IMR-90 (cell line): ENCODE measurements at regions not wholly inside any gene's neighbourhood (a gene's known extent, or its start where the extent isn't known, plus 50 kb on each side); places are given as distances from the start of the nearest gene placed in this dataset.

Experiments used
- ATAC-seq: fragments of 200-7000 bp; cut with Tn5 transposase; 2 replicates; pipeline ENCODE4 v1.9.1; 2020; ENCODE audit warnings: low read depth, mild to moderate bottlenecking, moderate library complexity
- BruUV-seq: library from RNA; stranded (reverse); fragments of 400-500 nt; replicated peaks from 2 replicates; lab custom pipeline; 2021; lab: Mats Ljungman, UMichigan
- CTCF ChIA-PET: fragments of 300-600 bp; formaldehyde crosslinking; extraction: SDS; loops from one replicate; lab custom pipeline; 2021; ENCODE audit warnings: antibody characterized with exemption; lab: Yijun Ruan, JAX
- POLR2A ChIA-PET: fragments of 300-600 bp; sonication (Branson Sonifier 250); formaldehyde crosslinking; loops from one replicate; lab custom pipeline; 2022; ENCODE audit warnings: antibody characterized with exemption; ENCODE audit not compliant: unreplicated experiment; lab: Charles Lee
- DNase-seq: peaks from one replicate; pipeline ENCODE4 v3.0.0; 2013
- H2AFZ ChIP-seq: replicated peaks from 2 replicates; pipeline ENCODE3; 2013; ENCODE audit warnings: low read length, mild to moderate bottlenecking; ENCODE audit not compliant: poor library complexity
- H2AK5ac ChIP-seq: 2 replicates; pipeline ENCODE4 v1.6.1; 2013; ENCODE audit warnings: low read depth, low read length, inconsistent platforms
- H2AK9ac ChIP-seq: replicated peaks from 2 replicates; pipeline ENCODE3; 2013; ENCODE audit warnings: mild to moderate bottlenecking, low read depth, low read length, moderate library complexity; ENCODE audit not compliant: poor library complexity
- H2BK120ac ChIP-seq: 2 replicates; pipeline ENCODE4 v1.6.1; 2013; ENCODE audit warnings: low read depth, low read length, inconsistent platforms
- H2BK15ac ChIP-seq: 3 replicates; pipeline ENCODE4 v1.6.1; 2013; ENCODE audit warnings: low read depth, low read length, inconsistent platforms
- H2BK20ac ChIP-seq: 2 replicates; pipeline ENCODE4 v1.6.1; 2013; ENCODE audit warnings: low read depth, mild to moderate bottlenecking, inconsistent platforms, low read length, moderate library complexity
- H2BK5ac ChIP-seq: 2 replicates; pipeline ENCODE4 v1.6.1; 2013; ENCODE audit warnings: mild to moderate bottlenecking, low read depth, low read length, inconsistent platforms; ENCODE audit not compliant: poor library complexity, severe bottlenecking
- H3K14ac ChIP-seq: replicated peaks from 2 replicates; pipeline ENCODE4 v1.6.1; 2013; ENCODE audit warnings: low read depth, low read length, inconsistent platforms
- H3K18ac ChIP-seq: 2 replicates; pipeline ENCODE4 v1.6.1; 2013; ENCODE audit warnings: low read depth, low read length, control low read depth
- H3K23ac ChIP-seq: 2 replicates; pipeline ENCODE4 v1.6.1; 2013; ENCODE audit warnings: low read depth, low read length, inconsistent platforms
- H3K27ac ChIP-seq: 2 replicates; pipeline ENCODE4 v1.5.1; 2013; ENCODE audit warnings: mild to moderate bottlenecking, control low read depth, low read length; ENCODE audit not compliant: insufficient read depth
- H3K27me3 ChIP-seq: 2 replicates; pipeline ENCODE4 v1.6.1; 2013; ENCODE audit warnings: low read length; ENCODE audit not compliant: control insufficient read depth, insufficient read depth
- H3K36me3 ChIP-seq: 2 replicates; pipeline ENCODE4 v1.6.1; 2013; ENCODE audit warnings: low read length, mixed read lengths; ENCODE audit not compliant: control insufficient read depth, insufficient read depth
- H3K4ac ChIP-seq: 2 replicates; pipeline ENCODE4 v1.6.1; 2013; ENCODE audit warnings: low read depth, low read length, inconsistent platforms
- H3K4me1 ChIP-seq: 2 replicates; pipeline ENCODE4 v1.6.1; 2013; ENCODE audit warnings: low read length, mixed read lengths; ENCODE audit not compliant: control insufficient read depth, insufficient read depth
- H3K4me2 ChIP-seq: 2 replicates; pipeline ENCODE4 v1.6.1; 2013; ENCODE audit warnings: low read depth, mild to moderate bottlenecking, control low read depth, low read length, moderate library complexity
- H3K4me3 ChIP-seq: 2 replicates; pipeline ENCODE4 v1.5.1; 2013; ENCODE audit warnings: low read depth, mild to moderate bottlenecking, control low read depth, low read length, moderate library complexity; ENCODE audit not compliant: insufficient read depth
- H3K56ac ChIP-seq: 2 replicates; pipeline ENCODE4 v1.6.1; 2013; ENCODE audit warnings: low read length, inconsistent platforms; ENCODE audit not compliant: insufficient read depth; ENCODE audit errors: extremely low read depth
- H3K79me1 ChIP-seq, 2 experiments: 2 replicates each; pipeline ENCODE4 v1.6.1; 2013; ENCODE audit warnings: low read length in 2 of 2, inconsistent platforms in 1 of 2, low read depth in 1 of 2
- H3K9ac ChIP-seq: 2 replicates; pipeline ENCODE4 v1.6.1; 2013; ENCODE audit warnings: low read depth, low read length, control low read depth
- H3K9me1 ChIP-seq: 2 replicates; pipeline ENCODE4 v1.6.1; 2013; ENCODE audit warnings: low read length, inconsistent platforms; ENCODE audit not compliant: insufficient read depth
- H3K9me3 ChIP-seq: 2 replicates; pipeline ENCODE4 v1.6.1; 2013; ENCODE audit warnings: low read length; ENCODE audit not compliant: control insufficient read depth, insufficient read depth
- H4K20me1 ChIP-seq: 2 replicates; pipeline ENCODE4 v1.6.1; 2013; ENCODE audit warnings: low read length, inconsistent platforms; ENCODE audit not compliant: insufficient read depth
- H4K5ac ChIP-seq: 2 replicates; pipeline ENCODE4 v1.6.1; 2013; ENCODE audit warnings: mild to moderate bottlenecking, low read depth, low read length, control low read depth
- H4K8ac ChIP-seq, 2 experiments: 2 replicates each; pipeline ENCODE4 v1.6.1; 2013; ENCODE audit warnings: low read depth in 2 of 2, low read length in 2 of 2, control low read depth in 1 of 2, inconsistent platforms in 1 of 2
- H4K91ac ChIP-seq: 2 replicates; pipeline ENCODE4 v1.6.1; 2013; ENCODE audit warnings: low read depth, low read length, inconsistent platforms; ENCODE audit not compliant: insufficient read depth
- BHLHE40 ChIP-seq: fragments of 150-350 bp; IDR thresholded peaks from 2 replicates; pipeline ENCODE4 v1.6.1; 2016; ENCODE audit warnings: mild to moderate bottlenecking, low read depth, low read length
- POLR2A ChIP-seq: IDR thresholded peaks from 2 replicates; pipeline ENCODE4 v1.6.1; 2012; ENCODE audit warnings: mild to moderate bottlenecking, low read depth, low read length
- WGBS, 2 experiments: methylation state at CpG; one replicate each; pipeline versions ENCODE4 v1.1.5 to v1.1.7; 2013; ENCODE audit warnings: missing lambda C conversion rate in 2 of 2; ENCODE audit not compliant: insufficient read length in 1 of 2; ENCODE audit errors: extremely low coverage in 2 of 2; 5-methylcytosine and 5-hydroxymethylcytosine counted together
- dilution Hi-C: fragments of 300-500 bp; cut with HindIII; formaldehyde crosslinking; loops from one replicate; pipeline ENCODE4 v1.14.3; 2018; ENCODE audit warnings: low sequenced_read_pairs; ENCODE audit not compliant: unreplicated experiment
- in situ Hi-C: fragments of 300-500 bp; cut with MboI; formaldehyde crosslinking; loops from 3 replicates; pipeline ENCODE4 v1.14.3; 2019; ENCODE audit warnings: low sequenced_read_pairs, inconsistent platforms, mixed read lengths
- intact Hi-C: fragments of 100-400 bp; cut with micrococcal nuclease; formaldehyde crosslinking; loops from 2 replicates; pipeline ENCODE4 v1.10.0; 2022
- TF ChIP-seq, protein P1 (sequence below): fragments of 150-350 bp; IDR thresholded peaks from 2 replicates; pipeline ENCODE4 v1.6.1; 2017; ENCODE audit warnings: mild to moderate bottlenecking, antibody characterized with exemption, low read length, low read depth

DNA sequence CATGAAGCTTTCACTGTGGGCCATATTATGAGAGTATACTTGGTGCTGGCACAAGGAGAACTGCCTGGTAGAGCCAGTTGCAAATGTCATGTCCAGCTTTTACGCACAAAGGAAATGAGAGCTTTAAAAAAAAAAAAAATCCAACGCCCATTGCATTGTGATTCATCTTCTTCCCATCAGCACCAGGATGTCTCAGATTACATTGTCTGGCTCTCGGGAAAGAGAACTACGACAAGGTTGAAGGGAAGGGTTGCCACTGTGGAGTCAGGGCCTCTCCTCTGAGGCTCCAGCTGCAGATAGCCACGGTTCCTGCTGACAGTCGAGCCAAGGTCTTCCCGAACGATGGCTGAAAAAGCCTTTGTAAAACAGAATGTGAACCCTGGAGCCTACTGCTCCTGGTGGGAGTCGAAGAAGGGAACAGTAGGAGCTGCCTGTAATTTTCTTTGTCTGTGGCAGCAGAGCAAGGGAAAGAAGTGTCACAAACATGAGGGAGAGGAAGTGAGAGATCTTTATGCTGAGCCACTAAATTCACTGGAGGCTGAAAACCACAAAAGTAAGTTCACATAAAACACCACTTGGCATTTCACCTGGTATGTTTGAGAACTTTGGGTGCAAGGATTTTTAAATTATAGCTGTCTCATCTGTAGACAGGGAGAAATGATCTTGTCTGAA, 704.7 kb downstream of the DIAPH3 start:
- dilution Hi-C loops: no loop called here
- no peaks in the 10 kb centered on the region for H3K79me1 ChIP-seq
- no peaks in the 10 kb centered on the region for H3K36me3 ChIP-seq
- H3K9ac ChIP-seq: peak overlapping the region; percentile 76
- H2BK5ac ChIP-seq: peak overlapping the region; percentile 95
- peak overlapping the region; percentile 92 for H3K4ac ChIP-seq
- 0 out of 2 replicates have a peak overlapping the region, but pooled peaks have one; percentile 50 for H3K56ac ChIP-seq
- H3K27me3 ChIP-seq: no peaks in the 10 kb centered on the region
- peak overlapping the region; percentile 96 for H3K18ac ChIP-seq
- H4K91ac ChIP-seq: peak overlapping the region; percentile 73
- no peaks in the 10 kb centered on the region for H4K20me1 ChIP-seq
- in situ Hi-C loops: no loop called here
- H3K4me3 ChIP-seq: no peak overlapping the region
- TF ChIP-seq POLR2A (peak; percentile 29; the same call in 1 of the 2 replicates), BHLHE40 (no peak)
- TF ChIP-seq, protein P1, sequence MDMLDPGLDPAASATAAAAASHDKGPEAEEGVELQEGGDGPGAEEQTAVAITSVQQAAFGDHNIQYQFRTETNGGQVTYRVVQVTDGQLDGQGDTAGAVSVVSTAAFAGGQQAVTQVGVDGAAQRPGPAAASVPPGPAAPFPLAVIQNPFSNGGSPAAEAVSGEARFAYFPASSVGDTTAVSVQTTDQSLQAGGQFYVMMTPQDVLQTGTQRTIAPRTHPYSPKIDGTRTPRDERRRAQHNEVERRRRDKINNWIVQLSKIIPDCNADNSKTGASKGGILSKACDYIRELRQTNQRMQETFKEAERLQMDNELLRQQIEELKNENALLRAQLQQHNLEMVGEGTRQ: no peak
- peak overlapping the region; percentile 71 to 90 for H4K8ac ChIP-seq
- peak overlapping the region; percentile 80 for H3K27ac ChIP-seq
- H3K4me1 ChIP-seq: peaks cover 6% of the 10 kb centered on the region
- peak overlapping the region; percentile 88 for H2AFZ ChIP-seq
- peak overlapping the region; percentile 82 for H3K4me2 ChIP-seq
- no TSS peak for BruUV-seq
- intact Hi-C loops: no loop called here
- H2BK20ac ChIP-seq: peak overlapping the region; percentile 87
- peak; percentile 85 for DNase-seq
- H4K5ac ChIP-seq: peak overlapping the region; percentile 94
- H3K9me1 ChIP-seq: no peaks in the 10 kb centered on the region
- POLR2A ChIA-PET: interaction anchor here (0.5 kb wide), 2 partner anchors 12 to 40 kb away, joined by 3 to 4 read pairs; no protein-coding TSS in a partner anchor
- H3K14ac ChIP-seq: peak overlapping the region; percentile 92
- peaks cover 2% of the 10 kb centered on the region for H3K9me3 ChIP-seq
- H2BK15ac ChIP-seq: peak overlapping the region; percentile 93
- ATAC-seq: peak; percentile 92
- H3K23ac ChIP-seq: peak overlapping the region; percentile 86
- WGBS, 2 experiments: 13% methylated on average over 6 of the region's 9 CpGs; no CpG with 5 or more reads in 1 of the 2 experiments
- no peak overlapping the region for H2AK9ac ChIP-seq
- peak overlapping the region; percentile 90 for H2BK120ac ChIP-seq
- no peak overlapping the region for H2AK5ac ChIP-seq
- CTCF ChIA-PET: interaction anchor here (0.7 to 1.9 kb wide), 2 partner anchors 11 to 47 kb away, joined by 3 to 6 read pairs; no protein-coding TSS in a partner anchor
